ENCODE measurements at regions not wholly inside any gene's neighbourhood (a gene's known extent, or its start where the extent isn't known, plus 50 kb on each side); places are given as distances from the start of the nearest gene placed in this dataset.

GRCh38 chr2:64731263-64731643 is 77.5 kb upstream of the SERTAD2 start:
- TF ChIP-seq EZH2 (IDR thresholded peaks at IDR 0.05; ENCODE audit: borderline replicate concordance, low read depth, low read length, severe bottlenecking) (no peak), CTCF (IDR thresholded peaks at IDR 0.05; ENCODE audit: borderline replicate concordance, extremely low read depth, low read length, poor library complexity, severe bottlenecking) (no peak)

Measured in DND-41 (cell line).